NB4 (cell line): ENCODE measurements at regions not wholly inside any gene's neighbourhood (a gene's known extent, or its start where the extent isn't known, plus 50 kb on each side); places are given as distances from the start of the nearest gene placed in this dataset.

Source experiments
- DNase-seq: peaks from one replicate; pipeline ENCODE4 v3.0.0; 2010; ENCODE audit warnings: low read depth
- H3K4me3 ChIP-seq: one replicate; pipeline ENCODE4 v1.5.1; 2011; ENCODE audit warnings: mild to moderate bottlenecking, low read depth, low read length, moderate library complexity
- CTCF ChIP-seq: IDR thresholded peaks from one replicate; pipeline ENCODE4 v1.5.1; 2012; ENCODE audit warnings: low read depth, low read length
- MAX ChIP-seq: IDR thresholded peaks from 2 replicates; pipeline ENCODE4 v1.6.1; 2011; ENCODE audit warnings: low read depth, low read length
- MYC ChIP-seq: IDR thresholded peaks from 2 replicates; pipeline ENCODE4 v1.6.1; 2011; ENCODE audit warnings: low read depth, low read length
- POLR2A ChIP-seq: IDR thresholded peaks from 2 replicates; pipeline ENCODE4 v1.6.1; 2011; ENCODE audit warnings: mild to moderate bottlenecking; ENCODE audit not compliant: insufficient read length; ENCODE audit errors: extremely low read depth

GRCh38 chr6:63476302-63476701 lies 96.0 kb upstream of the LOC128125822 start:
- DNase-seq = peak; percentile 22
- H3K4me3 ChIP-seq = no peak overlapping the region
- peak; percentile 24 for TF ChIP-seq CTCF
- no peak for TF ChIP-seq MAX
- TF ChIP-seq POLR2A = no peak
- TF ChIP-seq MYC = no peak

GRCh38 chr6:63477422-63478040 lies 94.7 kb upstream of the LOC128125822 start:
- no peak for DNase-seq
- no peak for TF ChIP-seq CTCF
- no peak for TF ChIP-seq MAX
- no peak for TF ChIP-seq POLR2A
- no peak for TF ChIP-seq MYC
- H3K4me3 ChIP-seq = no peak overlapping the region

- no peak for TF ChIP-seq CTCF
- no peak for TF ChIP-seq MAX
- no peak for TF ChIP-seq POLR2A
- no peak for TF ChIP-seq MYC
- no peak overlapping the region for H3K4me3 ChIP-seq
- DNase-seq = no peak
Observed at GRCh38 chr6:63478734-63479133, 93.5 kb upstream of the LOC128125822 start.

- no peak overlapping the region for H3K4me3 ChIP-seq
- no peak for DNase-seq
- no peak for TF ChIP-seq MAX
- TF ChIP-seq MYC = no peak
- no peak for TF ChIP-seq CTCF
- no peak for TF ChIP-seq POLR2A
Observed at GRCh38 chr6:63486196-63486595, 86.1 kb upstream of the LOC128125822 start.

- TF ChIP-seq MYC (no peak), POLR2A (no peak), MAX (no peak), CTCF (no peak)
- DNase-seq = no peak
Observed at GRCh38 chr6:63487103-63487813, 85.0 kb upstream of the LOC128125822 start.

More at GRCh38 chr6:63487103-63487813, 85.0 kb upstream of the LOC128125822 start:
- no peak overlapping the region for H3K4me3 ChIP-seq
